Stomach smooth muscle (tissue), 2 donors: ENCODE measurements at regions not wholly inside any gene's neighbourhood (a gene's known extent, or its start where the extent isn't known, plus 50 kb on each side); places are given as distances from the start of the nearest gene placed in this dataset.
"Not testable (repeated sequence)": the region's sequence is repeated elsewhere in the genome, so short reads cannot be mapped to it uniquely, and the experiment has no call there.

Experiments used
- H3K27ac ChIP-seq: one replicate; pipeline ENCODE4 v1.7.0; 2013; ENCODE audit warnings: mild to moderate bottlenecking, low read length, inconsistent platforms
- H3K27me3 ChIP-seq, 2 donors: one replicate each; pipeline ENCODE4 v1.7.0; 2013; ENCODE audit warnings: low read length in 2 of 2; ENCODE audit not compliant: insufficient read depth in 2 of 2, control insufficient read depth in 1 of 2
- H3K36me3 ChIP-seq, 2 donors: one replicate each; pipeline ENCODE4 v1.7.0; 2013; ENCODE audit warnings: low read length in 2 of 2; ENCODE audit not compliant: control insufficient read depth in 2 of 2, insufficient read depth in 2 of 2
- H3K4me1 ChIP-seq: one replicate; pipeline ENCODE4 v1.7.0; 2013; ENCODE audit warnings: low read length; ENCODE audit not compliant: control insufficient read depth, insufficient read depth
- H3K4me3 ChIP-seq, 2 donors: one replicate each; pipeline ENCODE4 v1.7.0; 2013; ENCODE audit warnings: low read length in 2 of 2
- H3K9ac ChIP-seq, 2 donors: one replicate each; pipeline ENCODE4 v1.7.0; 2013; ENCODE audit warnings: low read length in 2 of 2, mild to moderate bottlenecking in 1 of 2
- H3K9me3 ChIP-seq, 2 donors: one replicate each; pipeline ENCODE4 v1.7.0; 2013; ENCODE audit warnings: low read length in 2 of 2; ENCODE audit not compliant: control insufficient read depth in 2 of 2
- donor health status: healthy.
- donor health status: Pancreatic carcinoma.

- no peaks in the 10 kb centered on the region for H3K9me3 ChIP-seq
- no peak overlapping the region for H3K27ac ChIP-seq
- H3K4me1 ChIP-seq: peaks cover 3% of the 10 kb centered on the region
- no peak overlapping the region for H3K4me3 ChIP-seq
- H3K27me3 ChIP-seq: no peaks in the 10 kb centered on the region
- H3K9ac ChIP-seq: no peak overlapping the region
- no peaks in the 10 kb centered on the region for H3K36me3 ChIP-seq
Observed at GRCh38 chr18:75745147-75745546, 317.6 kb upstream of the SMIM21 start.

- H3K9ac ChIP-seq: no peak overlapping the region
- H3K27ac ChIP-seq: no peak overlapping the region
- no peaks in the 10 kb centered on the region for H3K9me3 ChIP-seq
- no peak overlapping the region for H3K4me3 ChIP-seq
- H3K4me1 ChIP-seq: peaks cover 3% of the 10 kb centered on the region
- no peaks in the 10 kb centered on the region for H3K27me3 ChIP-seq
- H3K36me3 ChIP-seq: no peaks in the 10 kb centered on the region
Observed at GRCh38 chr18:75742516-75742915, 315.0 kb upstream of the SMIM21 start.

- H3K27me3 ChIP-seq: no peaks in the 10 kb centered on the region
- no peak overlapping the region for H3K4me3 ChIP-seq
- H3K36me3 ChIP-seq: no peaks in the 10 kb centered on the region
- no peaks in the 10 kb centered on the region for H3K9me3 ChIP-seq
- H3K9ac ChIP-seq: no peak overlapping the region
- H3K4me1 ChIP-seq: peaks cover 3% of the 10 kb centered on the region
- no peak overlapping the region for H3K27ac ChIP-seq
Observed at GRCh38 chr18:75739682-75740081, 312.2 kb upstream of the SMIM21 start.

GRCh38 chr18:75735291-75735690, 307.8 kb upstream of the SMIM21 start:
- no peaks in the 10 kb centered on the region for H3K4me1 ChIP-seq
- no peaks in the 10 kb centered on the region for H3K9me3 ChIP-seq
- no peak overlapping the region for H3K4me3 ChIP-seq
- H3K27me3 ChIP-seq: no peaks in the 10 kb centered on the region
- no peaks in the 10 kb centered on the region for H3K36me3 ChIP-seq
- no peak overlapping the region for H3K27ac ChIP-seq
- H3K9ac ChIP-seq: no peak overlapping the region

GRCh38 chr18:75730249-75730648, 302.7 kb upstream of the SMIM21 start:
- H3K27ac ChIP-seq: no peak overlapping the region
- H3K9ac ChIP-seq: no peak overlapping the region
- H3K4me1 ChIP-seq: no peaks in the 10 kb centered on the region
- no peaks in the 10 kb centered on the region for H3K36me3 ChIP-seq
- no peak overlapping the region for H3K4me3 ChIP-seq
- no peaks in the 10 kb centered on the region for H3K9me3 ChIP-seq
- H3K27me3 ChIP-seq: no peaks in the 10 kb centered on the region

- no peak overlapping the region for H3K9ac ChIP-seq
- no peak overlapping the region for H3K27ac ChIP-seq
- no peak overlapping the region for H3K4me3 ChIP-seq
- no peaks in the 10 kb centered on the region for H3K9me3 ChIP-seq
- H3K27me3 ChIP-seq: no peaks in the 10 kb centered on the region
- H3K36me3 ChIP-seq: no peaks in the 10 kb centered on the region
- no peaks in the 10 kb centered on the region for H3K4me1 ChIP-seq
Observed at GRCh38 chr18:75728621-75729020, 301.1 kb upstream of the SMIM21 start.

GRCh38 chr18:75727456-75727855, 300.0 kb upstream of the SMIM21 start:
- H3K27me3 ChIP-seq: no peaks in the 10 kb centered on the region
- no peak overlapping the region for H3K27ac ChIP-seq
- no peak overlapping the region for H3K4me3 ChIP-seq
- H3K36me3 ChIP-seq: no peaks in the 10 kb centered on the region
- no peaks in the 10 kb centered on the region for H3K9me3 ChIP-seq
- no peaks in the 10 kb centered on the region for H3K4me1 ChIP-seq
- H3K9ac ChIP-seq: no peak overlapping the region

- Histone ChIP-seq H3K27me3 (no peaks in the 10 kb centered on the region), H3K9ac (no peak overlapping the region)
Observed at GRCh38 chr18:75723521-75724340, 296.2 kb upstream of the SMIM21 start.

GRCh38 chr18:75714766-75715165, 287.3 kb upstream of the SMIM21 start:
- Histone ChIP-seq H3K9me3 (peaks cover 0 to 2% of the 10 kb centered on the region in 2 donors), H3K27me3 (no peaks in the 10 kb centered on the region), H3K36me3 (no peaks in the 10 kb centered on the region), H3K4me3 (no peak overlapping the region), H3K9ac (no peak overlapping the region), H3K4me1 (no peaks in the 10 kb centered on the region), H3K27ac (no peak overlapping the region)

More at GRCh38 chr18:75723521-75724340, 296.2 kb upstream of the SMIM21 start:
- no peaks in the 10 kb centered on the region for H3K36me3 ChIP-seq
- no peaks in the 10 kb centered on the region for H3K4me1 ChIP-seq
- peaks cover 2 to 3% of the 10 kb centered on the region in 2 donors for H3K9me3 ChIP-seq
- H3K27ac ChIP-seq: no peak overlapping the region
- H3K4me3 ChIP-seq: no peak overlapping the region

- not testable (repeated sequence) for H3K4me1 ChIP-seq, H3K36me3 ChIP-seq, H3K27ac ChIP-seq, H3K4me3 ChIP-seq, H3K9ac ChIP-seq, H3K9me3 ChIP-seq, H3K27me3 ChIP-seq
Observed at GRCh38 chr18:75712124-75712867, 284.8 kb upstream of the SMIM21 start.

- Histone ChIP-seq H3K27ac (no peak overlapping the region), H3K9me3 (peaks cover 0 to 3% of the 10 kb centered on the region in 2 donors), H3K27me3 (no peaks in the 10 kb centered on the region), H3K4me3 (no peak overlapping the region), H3K36me3 (no peaks in the 10 kb centered on the region), H3K4me1 (no peaks in the 10 kb centered on the region), H3K9ac (no peak overlapping the region)
Observed at GRCh38 chr18:75700561-75700960, 273.1 kb upstream of the SMIM21 start.
